ENCODE measurements at regions not wholly inside any gene's neighbourhood (a gene's known extent, or its start where the extent isn't known, plus 50 kb on each side); places are given as distances from the start of the nearest gene placed in this dataset.

- no peak for DNase-seq
Observed at GRCh38 chr9:108322326-108323098, 533.3 kb downstream of the ACTL7B start.

GRCh38 chr9:108316630-108317029, 539.2 kb downstream of the ACTL7B start:
- DNase-seq, result no peak

- no peak for DNase-seq
Observed at GRCh38 chr9:108316066-108316465, 539.7 kb downstream of the ACTL7B start.

GRCh38 chr9:108311745-108312144, 544.0 kb downstream of the ACTL7B start:
- no peak for DNase-seq

GRCh38 chr9:108310202-108310601, 545.6 kb downstream of the ACTL7B start:
- DNase-seq, result no peak

GRCh38 chr9:108300306-108301287, 555.2 kb downstream of the ACTL7B start:
- no peak for DNase-seq

- DNase-seq, result peak; percentile 92
Observed at GRCh38 chr9:108297073-108297472, 558.7 kb downstream of the ACTL7B start.

GRCh38 chr9:108296056-108296455, 559.7 kb downstream of the ACTL7B start:
- peak; percentile 82 for DNase-seq

GRCh38 chr9:108291586-108291932, 564.2 kb downstream of the ACTL7B start:
- no peak for DNase-seq

- DNase-seq, result peak; percentile 55
Observed at GRCh38 chr9:108290839-108291585, 564.8 kb downstream of the ACTL7B start.

- DNase-seq, result no peak
Observed at GRCh38 chr9:108286638-108287206, 569.1 kb downstream of the ACTL7B start.

- no peak for DNase-seq
Observed at GRCh38 chr9:108283696-108284095, 572.1 kb downstream of the ACTL7B start.

- no peak for DNase-seq
Observed at GRCh38 chr9:108282872-108283271, 572.9 kb downstream of the ACTL7B start.

- no peak for DNase-seq
Observed at GRCh38 chr9:108281696-108282095, 574.1 kb downstream of the ACTL7B start.

GRCh38 chr9:108278341-108278740, 577.4 kb downstream of the ACTL7B start:
- no peak for DNase-seq

GRCh38 chr9:108277216-108277615, 578.6 kb downstream of the ACTL7B start:
- no peak for DNase-seq

GRCh38 chr9:108275906-108276305, 579.9 kb downstream of the ACTL7B start:
- no peak for DNase-seq

- no peak for DNase-seq
Observed at GRCh38 chr9:108274971-108275370, 580.8 kb downstream of the ACTL7B start.

- DNase-seq, result no peak
Observed at GRCh38 chr9:108273988-108274387, 581.8 kb downstream of the ACTL7B start.

GRCh38 chr9:108272349-108272899, 583.4 kb downstream of the ACTL7B start:
- DNase-seq, result peak; percentile 58

- DNase-seq, result peak; percentile 71
Observed at GRCh38 chr9:108271646-108272348, 584.0 kb downstream of the ACTL7B start.

GRCh38 chr9:108271236-108271635, 584.5 kb downstream of the ACTL7B start:
- no peak for DNase-seq
